CD4-positive, alpha-beta T cell treated with Interleukin-4 for 1 hour (primary cell): ENCODE measurements at regions not wholly inside any gene's neighbourhood (a gene's known extent, or its start where the extent isn't known, plus 50 kb on each side); places are given as distances from the start of the nearest gene placed in this dataset.

Source experiments
- DNase-seq, 2 donors: peaks; one replicate each; pipeline ENCODE4 v3.0.0-alpha.2; 2020 to 2022

DNA sequence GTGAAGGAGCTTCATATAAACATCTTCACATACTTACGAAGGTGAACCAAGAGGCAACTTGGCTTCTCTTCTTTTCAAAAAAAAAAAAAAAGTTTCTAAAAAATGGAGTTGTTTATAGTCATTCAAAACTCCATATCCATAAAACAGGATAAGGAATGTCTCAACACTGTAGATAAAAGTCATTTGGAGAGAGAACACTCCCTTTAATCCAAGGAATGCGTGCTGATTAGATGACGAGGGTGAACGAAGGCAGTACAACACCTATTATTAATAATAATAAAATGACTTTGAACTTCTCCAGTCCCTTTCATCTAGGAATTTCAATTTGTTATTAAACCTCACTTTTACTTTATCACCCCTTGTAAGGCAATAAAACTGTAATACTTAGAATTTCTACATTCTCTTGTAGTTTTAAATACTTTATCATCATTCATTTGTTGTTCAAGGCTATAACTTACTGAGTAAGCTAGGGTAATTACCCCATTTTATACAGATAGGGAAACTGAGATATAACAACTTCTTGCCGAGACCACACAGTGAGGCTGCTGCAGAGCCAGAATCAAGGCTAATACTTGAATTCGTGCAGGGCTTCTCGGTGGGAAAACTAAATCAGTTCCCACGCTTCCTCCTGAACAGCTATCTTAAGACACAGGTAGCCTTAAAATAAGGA, 377.1 kb downstream of the EFNA5 start:
- DNase-seq: no peak

DNA sequence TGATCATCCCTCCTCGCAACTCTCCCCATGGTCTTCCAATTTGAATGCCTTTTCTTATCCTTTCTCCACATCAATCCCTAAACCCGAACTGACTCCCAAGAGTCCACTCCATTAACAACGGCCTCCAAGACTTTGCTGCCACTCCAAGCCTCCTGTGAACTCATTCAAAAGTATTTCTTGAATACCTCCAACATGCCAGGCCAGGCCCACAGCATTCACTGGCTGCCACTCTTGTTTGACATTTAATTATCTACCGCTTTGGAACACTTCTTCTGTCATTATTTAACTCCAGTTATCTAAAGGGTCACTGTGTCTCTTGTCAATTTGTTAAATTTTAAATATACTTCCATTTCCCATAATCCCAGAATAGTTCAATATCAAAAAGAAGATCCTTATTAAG, 378.9 kb downstream of the EFNA5 start:
- DNase-seq: no peak

DNA sequence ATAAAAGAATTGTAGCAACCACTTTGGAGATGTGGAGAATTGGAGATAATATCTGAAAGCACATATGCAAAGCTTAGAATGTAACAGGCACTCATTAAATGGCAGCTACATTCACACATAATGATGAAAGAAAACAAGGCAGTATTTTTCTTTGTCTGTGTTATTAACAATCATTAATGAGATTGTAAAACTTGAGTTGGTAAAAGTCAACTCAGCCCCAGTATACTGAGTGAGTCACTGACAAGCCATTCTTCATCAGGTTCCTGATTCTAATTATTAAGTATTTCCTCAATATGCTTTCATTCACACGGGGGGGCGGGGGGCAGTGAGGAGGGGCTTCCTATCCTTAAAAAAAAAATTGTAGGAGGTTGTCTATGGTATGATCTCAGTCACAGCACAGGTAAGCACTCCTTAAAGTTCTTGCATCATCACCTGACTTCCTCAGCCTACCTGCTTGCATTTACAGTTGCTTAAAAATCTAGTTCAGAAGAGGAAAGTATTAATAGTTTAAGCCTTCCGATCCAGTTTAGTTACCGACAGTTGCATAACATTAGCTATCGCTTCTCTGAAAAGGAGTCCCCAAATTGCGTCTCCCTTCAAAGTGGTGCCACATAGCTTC, 379.8 kb downstream of the EFNA5 start:
- no peak for DNase-seq

DNA sequence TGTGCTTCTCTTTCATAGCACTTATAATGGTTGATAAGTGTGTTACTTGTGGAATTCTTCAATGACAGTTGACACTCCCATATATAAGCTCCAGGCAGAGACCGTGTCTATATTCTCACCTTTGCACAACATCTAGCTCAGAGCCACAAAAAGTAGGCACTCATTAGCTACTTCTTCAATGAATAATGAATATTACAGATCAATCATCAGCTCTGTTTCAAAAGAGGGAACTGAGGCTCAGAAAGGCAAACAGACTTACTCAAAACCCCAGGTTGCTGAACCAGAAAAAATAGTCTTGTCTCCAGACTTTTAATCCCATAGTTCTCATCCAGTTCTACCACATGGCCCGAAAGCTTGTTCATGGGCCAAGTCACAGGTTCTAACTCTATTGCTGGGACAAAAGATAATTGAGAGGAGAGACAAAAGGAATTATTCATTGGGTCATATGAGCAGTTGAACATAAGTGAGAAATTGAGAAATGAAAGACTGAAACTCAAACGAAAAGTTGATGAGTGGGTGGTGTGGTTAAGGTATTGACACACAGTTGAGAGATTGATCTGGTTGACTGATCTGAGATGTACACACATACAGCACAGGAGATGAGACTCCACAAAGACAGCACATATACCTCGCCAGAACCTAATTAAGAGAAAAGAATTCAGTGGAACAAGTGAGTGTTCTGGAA, 381.6 kb downstream of the EFNA5 start:
- no peak for DNase-seq

DNA sequence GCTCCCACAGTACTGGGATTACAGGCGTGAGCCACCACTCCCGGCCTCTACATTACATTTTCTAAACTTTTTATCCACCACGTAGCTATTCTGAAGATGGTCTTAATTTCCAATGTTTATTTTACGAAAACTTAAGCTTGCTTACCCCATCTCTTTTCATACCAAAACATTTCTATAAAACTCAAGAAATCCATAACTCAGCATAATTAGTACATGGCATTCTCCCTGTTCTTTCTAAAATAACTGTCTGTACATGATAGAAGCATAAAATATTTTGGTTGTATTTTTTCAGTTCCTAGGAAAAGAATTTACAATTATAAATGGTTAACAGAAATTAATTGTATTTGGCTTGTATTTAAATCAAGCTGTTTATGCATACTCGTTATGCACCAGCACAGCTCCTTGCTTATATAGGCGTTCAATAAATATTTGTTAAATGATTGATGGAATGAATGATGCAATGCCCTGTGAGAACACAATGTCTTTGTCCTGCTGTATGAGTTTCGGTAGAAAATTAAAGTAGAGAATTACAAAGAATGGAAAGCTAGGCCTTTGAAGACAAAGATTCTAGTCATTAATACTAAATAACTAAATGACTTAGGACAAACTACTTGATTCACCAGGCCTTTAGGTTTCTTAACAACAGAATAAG, 384.2 kb downstream of the EFNA5 start:
- DNase-seq: no peak

DNA sequence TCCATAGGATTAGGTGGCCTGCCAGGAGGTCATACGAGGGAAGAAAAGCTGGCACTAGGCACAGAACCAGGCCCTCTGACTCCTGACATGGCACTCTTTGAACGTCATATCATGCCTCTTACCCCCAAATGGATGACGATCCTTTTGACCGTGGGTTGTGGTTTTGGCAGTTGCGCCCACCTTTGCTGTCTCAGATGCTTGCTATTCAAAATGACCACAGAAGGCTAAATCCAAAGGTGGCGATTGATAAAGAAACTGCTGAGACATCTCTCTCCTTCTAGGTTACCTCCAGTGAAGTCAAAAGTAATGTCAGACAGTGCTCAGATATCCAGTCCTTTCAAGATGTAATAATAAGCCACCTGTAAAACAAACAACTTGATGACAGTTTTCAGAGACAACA, 385.0 kb downstream of the EFNA5 start:
- no peak for DNase-seq

DNA sequence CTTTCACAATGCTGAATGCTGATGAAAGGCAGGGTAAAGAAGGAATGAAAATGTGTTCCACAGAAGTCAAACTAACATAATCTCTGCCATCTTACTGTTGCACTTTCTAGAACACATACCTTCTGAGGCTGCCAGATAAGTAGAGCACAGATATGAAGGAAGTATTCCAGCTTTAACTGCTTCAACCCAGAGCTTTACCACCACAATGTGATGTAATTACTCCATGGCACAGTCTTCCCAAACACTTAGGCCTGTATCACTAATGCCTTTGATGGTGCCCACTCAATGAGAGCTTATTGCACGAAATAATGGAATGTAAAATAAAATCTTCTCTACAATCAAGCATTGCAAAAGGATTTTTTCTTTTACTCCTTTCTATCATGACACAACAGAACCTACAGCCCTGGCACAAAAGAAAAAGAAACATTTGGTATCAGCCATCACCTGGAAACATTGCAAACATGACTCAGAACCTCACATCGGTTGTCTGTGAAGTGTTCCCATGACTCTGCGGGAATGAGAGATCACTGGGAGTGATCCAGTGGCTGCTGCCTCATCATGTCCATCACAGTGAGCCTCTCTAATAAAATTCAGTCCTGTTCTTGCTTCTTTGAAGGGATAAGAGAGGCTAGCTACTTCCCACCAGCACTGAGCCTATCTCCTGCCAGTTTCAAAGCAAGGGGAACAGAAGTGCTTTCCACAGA, 385.8 kb downstream of the EFNA5 start:
- no peak for DNase-seq

DNA sequence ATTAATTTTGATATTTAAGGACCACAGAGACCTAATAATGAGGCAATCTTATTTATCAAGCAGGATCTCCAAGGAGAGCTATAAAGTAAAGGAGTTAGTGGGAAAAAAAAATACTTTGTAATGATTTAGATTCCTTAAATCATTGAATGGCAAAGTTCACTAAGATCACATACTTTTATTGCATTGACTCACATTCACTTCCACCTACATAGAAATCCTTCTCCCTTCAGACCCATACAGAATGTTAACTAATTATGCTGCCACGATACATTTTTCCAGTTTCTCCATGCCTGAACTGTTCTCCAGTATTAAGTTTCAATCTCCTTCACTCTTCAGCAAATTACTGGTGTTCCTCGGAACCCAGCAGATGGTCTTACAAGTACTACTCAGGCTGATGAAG, 388.7 kb downstream of the EFNA5 start:
- DNase-seq: no peak

DNA sequence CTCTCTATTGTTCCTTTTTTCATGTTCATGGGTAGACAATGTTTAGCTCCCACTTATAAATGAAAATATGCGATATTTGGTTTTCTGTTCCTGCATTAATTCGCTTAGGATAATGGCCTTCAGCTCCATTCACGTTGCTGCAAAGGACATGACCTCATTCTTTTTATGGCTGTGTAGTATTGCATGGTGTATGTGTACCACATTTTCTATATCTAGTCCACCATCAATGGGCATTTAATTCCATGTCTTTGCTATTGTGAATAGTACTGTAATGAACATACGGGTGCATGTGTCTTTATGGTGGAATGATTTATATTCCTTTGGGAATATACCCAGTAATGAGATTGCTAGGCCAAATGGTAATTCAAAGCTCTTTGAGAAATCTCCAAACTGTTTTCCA, 392.0 kb downstream of the EFNA5 start:
- no peak for DNase-seq

DNA sequence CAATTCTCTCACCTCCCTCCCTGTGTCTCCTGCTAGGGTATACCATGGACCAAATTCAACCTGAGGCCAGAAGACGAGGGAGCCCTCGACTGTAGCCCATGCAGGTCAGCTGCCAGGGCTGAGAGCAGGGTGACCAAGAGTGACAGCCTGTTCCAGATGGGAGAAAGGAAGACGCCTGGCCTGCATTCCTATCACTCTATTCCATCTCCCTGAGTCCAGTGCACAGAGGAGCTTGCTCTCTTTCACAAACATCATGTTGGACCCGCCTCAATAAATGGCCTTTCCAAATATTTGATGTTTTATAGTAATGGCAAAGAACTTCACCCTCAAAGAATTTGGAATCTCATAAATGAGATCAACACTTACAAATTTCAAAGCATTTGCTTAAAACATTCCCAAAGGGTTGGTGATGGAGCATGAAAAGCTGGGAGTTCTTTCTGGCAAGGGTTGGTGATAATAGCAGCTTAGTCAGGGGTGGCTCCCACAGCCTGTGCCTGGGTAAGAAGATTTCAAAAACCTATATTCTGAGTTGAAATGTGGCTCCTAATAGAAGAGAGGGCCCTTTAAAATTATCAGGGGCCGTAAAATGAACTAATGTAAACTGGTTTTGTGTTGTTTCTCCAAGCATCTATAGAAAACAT, 393.1 kb downstream of the EFNA5 start:
- no peak for DNase-seq

DNA sequence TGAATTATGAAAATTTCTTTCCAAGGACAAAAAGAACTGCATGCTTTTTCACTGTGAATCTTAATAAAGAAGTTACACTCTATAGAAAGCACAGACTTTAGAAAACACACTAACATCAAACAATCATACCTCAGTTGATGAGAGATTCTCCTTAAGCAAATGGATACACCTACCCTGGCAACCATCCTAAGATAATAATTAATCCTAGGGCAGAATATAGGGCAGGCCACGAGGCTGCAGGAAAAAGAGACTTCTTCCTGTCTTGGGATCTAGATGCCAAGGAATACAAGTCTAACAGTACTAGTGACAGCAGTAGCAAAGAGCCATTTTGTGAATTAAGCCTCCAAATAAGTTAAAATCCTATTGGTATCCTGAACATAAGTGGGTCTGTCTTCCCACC, 395.4 kb downstream of the EFNA5 start:
- no peak for DNase-seq

DNA sequence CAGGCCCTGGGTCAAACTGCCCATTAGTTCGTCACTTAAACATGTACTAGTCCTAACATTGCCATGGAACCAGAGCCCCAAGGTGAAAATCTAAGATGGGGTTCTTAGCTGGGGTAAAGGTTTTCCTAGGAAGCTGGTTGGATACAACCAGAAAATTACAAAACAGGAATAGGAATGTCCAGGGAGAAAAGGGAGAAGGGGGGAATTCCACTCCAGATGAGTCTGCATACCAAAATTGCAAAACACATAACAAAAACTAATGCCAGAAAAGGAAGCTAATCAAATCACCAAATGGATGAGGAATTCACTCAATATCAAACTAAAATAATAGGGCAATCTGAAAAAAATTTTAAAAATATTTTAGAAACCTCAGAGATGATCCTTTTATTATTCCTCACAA, 396.2 kb downstream of the EFNA5 start:
- DNase-seq: no peak

DNA sequence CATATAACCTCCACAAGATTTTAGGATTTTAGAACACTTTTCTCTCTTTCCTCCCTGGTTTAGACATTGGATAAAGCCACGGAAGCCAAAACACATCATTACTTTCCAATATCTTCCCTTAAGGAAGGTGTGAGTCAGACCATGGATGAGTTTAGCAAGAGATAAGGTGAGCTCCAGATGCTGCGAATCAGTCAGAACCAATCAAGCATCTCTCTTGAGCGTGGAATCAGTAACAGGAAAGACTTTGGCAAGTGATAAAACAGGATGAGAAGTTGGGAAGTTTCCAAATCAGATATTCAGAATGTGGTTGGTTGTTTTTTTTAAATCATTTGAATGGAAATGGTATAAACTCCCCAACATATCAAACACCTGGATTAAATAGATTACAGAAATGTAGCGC, 397.8 kb downstream of the EFNA5 start:
- no peak for DNase-seq

DNA sequence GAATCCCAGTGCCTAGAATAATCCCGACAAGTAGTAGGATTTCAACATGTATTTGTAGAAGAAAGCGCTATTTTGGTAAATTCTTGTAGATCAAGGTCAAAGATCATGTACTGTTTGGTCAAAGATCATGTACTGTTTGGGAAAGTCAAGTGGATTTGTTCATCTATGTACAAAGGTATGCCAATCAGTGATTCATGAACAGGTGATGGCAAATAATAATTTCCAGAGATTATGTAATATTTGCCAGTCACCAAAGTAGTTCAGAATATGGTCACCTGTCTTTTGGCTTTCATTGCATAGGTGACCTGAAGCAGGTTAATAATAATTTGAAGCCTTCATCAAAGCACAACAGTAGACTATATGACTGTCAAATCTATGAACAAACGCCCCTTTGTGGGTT, 398.2 kb downstream of the EFNA5 start:
- DNase-seq: no peak

DNA sequence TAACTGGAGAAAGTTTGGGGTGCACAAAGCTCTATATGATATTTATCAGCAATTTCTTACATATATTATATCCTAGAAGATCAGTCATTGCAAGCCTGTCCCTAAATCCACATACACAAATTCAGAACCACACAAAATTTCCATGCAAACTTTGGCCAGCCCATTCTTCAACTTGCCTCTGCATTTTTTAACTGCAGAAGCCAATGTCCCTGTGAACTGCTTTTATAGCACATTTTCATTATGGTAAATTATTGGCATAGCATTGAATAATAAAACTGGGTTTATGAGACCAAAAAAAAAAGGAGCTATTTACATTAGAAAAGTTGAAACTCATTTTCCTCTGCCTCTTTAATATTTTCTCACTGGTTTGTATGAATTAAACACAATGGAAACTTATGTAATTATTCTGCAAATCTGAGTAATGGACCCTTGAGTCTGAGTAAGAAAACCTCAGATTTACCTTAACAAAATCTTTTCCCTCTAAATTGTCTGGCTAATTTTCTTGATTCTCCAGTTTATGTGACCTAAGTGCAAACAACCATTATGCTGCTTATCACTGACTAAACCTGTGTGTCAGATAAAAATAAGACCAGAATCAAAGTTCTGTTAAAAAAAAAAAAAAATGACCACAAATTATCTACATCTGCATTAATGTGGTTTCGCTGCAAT, 398.9 kb downstream of the EFNA5 start:
- DNase-seq: no peak

DNA sequence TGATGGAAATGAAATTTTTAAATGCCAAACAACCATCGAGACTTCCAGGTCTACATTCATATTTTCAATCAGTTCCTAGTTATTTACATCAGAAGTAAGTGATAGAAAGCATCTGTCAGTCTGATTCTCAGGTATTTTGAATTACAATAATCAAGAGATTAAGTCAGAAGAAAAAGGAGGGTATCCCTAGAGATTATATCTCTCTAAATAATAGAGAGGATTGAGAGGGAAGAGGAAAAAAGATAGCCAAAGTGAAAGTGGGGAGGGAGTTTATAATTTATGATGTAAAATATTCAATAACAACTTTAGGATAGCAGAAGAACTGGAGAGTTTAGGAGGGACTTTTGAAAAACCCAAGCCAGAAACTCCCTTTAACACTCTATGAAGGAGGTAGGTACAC, 400.2 kb downstream of the EFNA5 start:
- DNase-seq: no peak

DNA sequence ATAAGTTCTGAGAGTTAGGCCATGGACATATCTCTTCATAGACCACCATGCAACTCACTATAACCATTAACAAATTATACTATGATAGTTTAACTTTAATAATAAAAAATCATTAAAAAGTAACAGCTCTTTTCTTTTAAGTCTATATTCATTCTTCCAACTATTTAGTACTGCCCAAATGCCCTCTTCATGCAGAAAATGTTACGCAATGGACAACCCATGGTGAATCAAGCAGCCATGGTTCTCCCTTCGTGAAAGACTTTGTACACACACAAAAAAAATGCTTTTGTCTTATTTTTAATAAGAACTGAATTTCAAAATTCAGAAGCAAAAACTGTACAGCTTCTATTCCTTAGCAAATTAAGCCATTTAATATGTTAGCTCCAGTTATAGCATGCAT, 401.1 kb downstream of the EFNA5 start:
- no peak for DNase-seq

DNA sequence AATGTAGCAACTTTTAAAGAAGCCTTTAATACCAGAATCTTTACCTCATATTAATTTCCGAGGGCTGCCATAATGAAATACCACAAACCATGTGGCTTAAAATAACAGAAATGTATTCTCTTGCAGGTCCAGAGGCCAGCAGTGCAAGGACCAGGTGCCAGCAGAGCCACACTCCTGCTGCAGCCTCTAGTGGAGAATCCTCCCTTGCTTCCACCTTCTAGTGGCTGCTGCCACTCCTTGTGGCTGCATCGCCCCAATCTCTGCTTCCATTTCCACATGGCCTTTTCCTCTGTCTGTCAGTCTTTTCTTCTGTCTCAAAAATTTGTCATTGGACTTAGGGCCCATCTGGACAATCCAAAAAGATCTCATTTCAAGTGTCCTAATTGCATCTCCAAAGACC, 401.5 kb downstream of the EFNA5 start:
- no peak for DNase-seq

DNA sequence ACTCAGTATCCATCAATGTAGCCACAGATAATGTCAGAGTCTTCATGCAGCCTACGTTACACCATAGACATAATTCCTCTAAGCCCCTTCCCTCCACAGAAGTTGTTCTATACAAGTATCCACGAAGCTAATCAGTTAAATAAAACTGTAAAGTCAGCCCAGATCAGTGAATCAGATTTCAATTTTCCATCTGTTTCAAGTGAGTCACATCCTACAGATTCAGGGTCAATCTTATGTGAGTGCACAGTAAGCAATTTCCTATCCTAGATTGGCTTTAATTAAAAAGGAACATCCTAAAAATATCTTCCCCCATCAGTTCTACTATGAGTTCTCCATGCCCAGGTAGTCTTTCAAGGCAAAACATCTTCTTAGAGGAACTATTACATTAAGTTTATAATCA, 402.5 kb downstream of the EFNA5 start:
- DNase-seq: no peak

DNA sequence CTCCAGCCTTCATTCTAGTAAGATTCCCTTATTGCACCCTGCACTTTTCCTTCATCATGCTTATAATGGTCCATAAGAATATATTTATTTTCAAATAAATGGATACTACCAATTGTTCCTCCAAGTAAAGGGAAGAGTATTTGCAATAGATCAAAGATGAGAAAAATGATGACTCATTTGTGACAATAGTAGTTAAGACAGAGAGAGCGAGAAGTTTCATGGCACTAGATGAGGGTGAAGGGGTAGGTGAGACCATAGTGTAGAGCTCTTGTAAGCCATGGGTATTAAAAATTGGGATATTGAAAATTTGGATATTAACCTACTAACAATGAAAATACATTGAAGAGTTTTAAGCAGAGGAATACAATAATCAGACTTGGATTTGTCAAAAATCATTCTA, 404.6 kb downstream of the EFNA5 start:
- DNase-seq: no peak

DNA sequence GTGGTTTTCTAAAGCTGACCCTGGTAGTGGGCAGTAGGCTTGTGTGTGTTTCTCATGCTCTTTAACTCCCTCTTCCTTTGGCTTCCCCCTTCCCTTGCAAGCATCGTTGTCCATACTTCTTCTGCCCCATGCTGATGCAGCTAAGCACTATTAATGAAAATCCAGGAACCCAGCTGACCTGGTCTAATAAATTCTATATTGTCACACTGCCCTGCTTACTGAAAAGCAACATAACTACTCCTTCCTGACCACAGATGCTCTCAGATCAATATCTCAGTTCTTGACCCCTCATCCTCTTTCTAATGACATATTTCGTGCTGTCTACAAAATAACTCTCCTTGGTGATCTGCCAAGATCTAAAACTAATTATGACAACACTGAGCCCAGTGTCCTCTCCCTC, 405.5 kb downstream of the EFNA5 start:
- DNase-seq: no peak

DNA sequence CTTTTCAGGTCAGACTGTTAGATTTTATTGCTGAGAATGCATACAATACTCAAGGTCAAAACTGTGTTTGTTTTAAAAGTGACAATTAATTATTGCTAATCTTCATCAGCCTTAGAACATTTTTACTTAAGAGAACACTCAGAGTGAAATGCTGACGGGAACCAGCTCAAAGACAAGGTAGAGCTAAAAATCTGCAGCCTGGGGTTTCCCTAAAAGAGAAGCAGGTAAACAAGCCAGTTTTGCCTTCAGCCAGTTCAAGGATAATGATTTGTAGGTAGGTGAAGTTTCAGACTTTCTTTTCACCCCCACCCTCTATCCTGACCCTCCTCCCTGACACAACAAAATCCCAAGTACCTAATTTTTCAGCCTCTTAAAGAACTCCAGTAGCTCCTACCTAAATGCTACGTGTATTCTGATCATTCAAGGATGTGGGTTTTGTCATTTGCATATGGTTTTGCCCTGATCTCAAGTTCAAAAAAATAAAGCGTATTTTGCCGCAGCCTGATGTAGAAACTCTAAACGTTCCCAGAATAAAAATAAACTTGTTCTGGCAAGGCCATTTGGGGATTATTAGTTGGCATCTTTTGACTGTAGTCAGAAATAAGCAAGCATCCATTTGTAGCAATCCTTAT, 407.2 kb downstream of the EFNA5 start:
- peak in 1 of 2 donors; percentile 46 for DNase-seq
